ENCODE measurements at regions not wholly inside any gene's neighbourhood (a gene's known extent, or its start where the extent isn't known, plus 50 kb on each side); places are given as distances from the start of the nearest gene placed in this dataset.

- no peak overlapping the region for H3K27ac ChIP-seq
- TF ChIP-seq, protein P1, sequence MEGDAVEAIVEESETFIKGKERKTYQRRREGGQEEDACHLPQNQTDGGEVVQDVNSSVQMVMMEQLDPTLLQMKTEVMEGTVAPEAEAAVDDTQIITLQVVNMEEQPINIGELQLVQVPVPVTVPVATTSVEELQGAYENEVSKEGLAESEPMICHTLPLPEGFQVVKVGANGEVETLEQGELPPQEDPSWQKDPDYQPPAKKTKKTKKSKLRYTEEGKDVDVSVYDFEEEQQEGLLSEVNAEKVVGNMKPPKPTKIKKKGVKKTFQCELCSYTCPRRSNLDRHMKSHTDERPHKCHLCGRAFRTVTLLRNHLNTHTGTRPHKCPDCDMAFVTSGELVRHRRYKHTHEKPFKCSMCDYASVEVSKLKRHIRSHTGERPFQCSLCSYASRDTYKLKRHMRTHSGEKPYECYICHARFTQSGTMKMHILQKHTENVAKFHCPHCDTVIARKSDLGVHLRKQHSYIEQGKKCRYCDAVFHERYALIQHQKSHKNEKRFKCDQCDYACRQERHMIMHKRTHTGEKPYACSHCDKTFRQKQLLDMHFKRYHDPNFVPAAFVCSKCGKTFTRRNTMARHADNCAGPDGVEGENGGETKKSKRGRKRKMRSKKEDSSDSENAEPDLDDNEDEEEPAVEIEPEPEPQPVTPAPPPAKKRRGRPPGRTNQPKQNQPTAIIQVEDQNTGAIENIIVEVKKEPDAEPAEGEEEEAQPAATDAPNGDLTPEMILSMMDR (IDR thresholded peaks at IDR 0.05), result no peak
- no peaks in the 10 kb centered on the region for H3K36me3 ChIP-seq
- H3K4me3 ChIP-seq (ENCODE audit: low read depth in 1 of 2, low read length in 1 of 2), result no peak overlapping the region
- no peaks in the 10 kb centered on the region for H3K4me1 ChIP-seq (ENCODE audit: control insufficient read depth in 1 of 2, insufficient read depth in 1 of 2, low read depth in 1 of 2, low read length in 1 of 2)
- no peaks in the 10 kb centered on the region for H3K27me3 ChIP-seq
- H3K9me3 ChIP-seq, result no peaks in the 10 kb centered on the region
Measured at GRCh38 chr6:155623450-155624178, 168.0 kb upstream of the NOX3 start.

DNA sequence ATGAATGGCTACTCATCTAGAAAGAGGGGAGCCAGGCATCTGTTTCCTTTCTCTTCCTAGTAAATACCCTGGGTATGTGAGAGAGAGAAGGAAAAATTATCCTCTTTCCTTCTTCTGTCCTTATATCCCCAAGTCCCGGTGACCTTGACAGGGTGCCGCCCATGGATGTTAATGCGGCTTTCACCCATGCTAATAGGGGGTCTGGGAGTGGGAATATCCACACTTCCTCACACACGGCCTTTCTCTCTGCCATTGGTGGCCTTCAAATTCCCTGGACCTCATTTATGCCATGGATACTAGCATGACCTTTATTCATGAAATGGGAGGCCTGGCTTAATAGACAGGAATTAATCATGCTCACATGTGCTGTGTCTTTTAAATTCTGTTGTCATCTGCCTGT is 159.0 kb upstream of the NOX3 start:
- H3K36me3 ChIP-seq, result no peaks in the 10 kb centered on the region
- no peaks in the 10 kb centered on the region for H3K4me1 ChIP-seq (ENCODE audit: control insufficient read depth in 1 of 2, insufficient read depth in 1 of 2, low read depth in 1 of 2, low read length in 1 of 2)
- H3K4me3 ChIP-seq (ENCODE audit: low read depth in 1 of 2, low read length in 1 of 2), result no peak overlapping the region
- H3K27ac ChIP-seq, result no peak overlapping the region
- TF ChIP-seq, protein P1 (IDR thresholded peaks at IDR 0.05), result no peak
- peaks cover 4% of the 10 kb centered on the region for H3K9me3 ChIP-seq
- no peaks in the 10 kb centered on the region for H3K27me3 ChIP-seq

- Histone ChIP-seq H3K36me3 (no peaks in the 10 kb centered on the region), H3K4me3 (ENCODE audit: low read depth in 1 of 2, low read length in 1 of 2) (no peak overlapping the region), H3K27ac (no peak overlapping the region), H3K9me3 (peaks cover 4% of the 10 kb centered on the region), H3K4me1 (ENCODE audit: control insufficient read depth in 1 of 2, insufficient read depth in 1 of 2, low read depth in 1 of 2, low read length in 1 of 2) (no peaks in the 10 kb centered on the region), H3K27me3 (no peaks in the 10 kb centered on the region)
- TF ChIP-seq, protein P1 (IDR thresholded peaks at IDR 0.05), result no peak
Measured at GRCh38 chr6:155611742-155612141, 156.1 kb upstream of the NOX3 start.

GRCh38 chr6:155604991-155605390 is 149.4 kb upstream of the NOX3 start:
- TF ChIP-seq, protein P1 (IDR thresholded peaks at IDR 0.05), result no peak
- Histone ChIP-seq H3K27me3 (no peaks in the 10 kb centered on the region), H3K4me3 (ENCODE audit: low read depth in 1 of 2, low read length in 1 of 2) (no peak overlapping the region), H3K36me3 (no peaks in the 10 kb centered on the region), H3K9me3 (peaks cover 3% of the 10 kb centered on the region), H3K4me1 (ENCODE audit: control insufficient read depth in 1 of 2, insufficient read depth in 1 of 2, low read depth in 1 of 2, low read length in 1 of 2) (no peaks in the 10 kb centered on the region), H3K27ac (no peak overlapping the region)

- no peaks in the 10 kb centered on the region for H3K36me3 ChIP-seq
- H3K4me3 ChIP-seq (ENCODE audit: low read depth in 1 of 2, low read length in 1 of 2), result no peak overlapping the region
- no peaks in the 10 kb centered on the region for H3K9me3 ChIP-seq
- TF ChIP-seq, protein P1 (IDR thresholded peaks at IDR 0.05), result no peak
- no peaks in the 10 kb centered on the region for H3K27me3 ChIP-seq
- no peak overlapping the region for H3K27ac ChIP-seq
- no peaks in the 10 kb centered on the region for H3K4me1 ChIP-seq (ENCODE audit: control insufficient read depth in 1 of 2, insufficient read depth in 1 of 2, low read depth in 1 of 2, low read length in 1 of 2)
Measured at GRCh38 chr6:155599561-155599960, 143.9 kb upstream of the NOX3 start.
